HG03520 (cell line): ENCODE measurements at regions not wholly inside any gene's neighbourhood (a gene's known extent, or its start where the extent isn't known, plus 50 kb on each side); places are given as distances from the start of the nearest gene placed in this dataset.
"Not testable (repeated sequence)": the region's sequence is repeated elsewhere in the genome, so short reads cannot be mapped to it uniquely, and the experiment has no call there.

Source experiments
- ATAC-seq: cut with Tn5 transposase; IDR thresholded peaks from one replicate; pipeline ENCODE4 v1.9.1; 2021; ENCODE audit warnings: mild to moderate bottlenecking, moderate library complexity; ENCODE audit not compliant: unreplicated experiment

- ATAC-seq = not testable (repeated sequence)
These were observed 102.1 kb upstream of the TMTC4 start for GRCh38 chr13:100776686-100777085.

- no peak for ATAC-seq
These were observed 99.5 kb upstream of the TMTC4 start for GRCh38 chr13:100773923-100774663.

- no peak for ATAC-seq
These were observed 98.8 kb upstream of the TMTC4 start for GRCh38 chr13:100773429-100773828.

GRCh38 chr13:100767192-100767591 lies 92.6 kb upstream of the TMTC4 start:
- ATAC-seq = no peak

- not testable (repeated sequence) for ATAC-seq
These were observed 92.0 kb upstream of the TMTC4 start for GRCh38 chr13:100766570-100766969.

- ATAC-seq = no peak
These were observed 90.3 kb upstream of the TMTC4 start for GRCh38 chr13:100764937-100765336.

GRCh38 chr13:100762126-100762525 lies 87.5 kb upstream of the TMTC4 start:
- ATAC-seq = not testable (repeated sequence)

GRCh38 chr13:100755891-100756290 lies 81.3 kb upstream of the TMTC4 start:
- ATAC-seq = no peak

- ATAC-seq = no peak
These were observed 79.9 kb upstream of the TMTC4 start for GRCh38 chr13:100754459-100754858.

GRCh38 chr13:100753376-100753775 lies 78.8 kb upstream of the TMTC4 start:
- no peak for ATAC-seq

- no peak for ATAC-seq
These were observed 77.2 kb upstream of the TMTC4 start for GRCh38 chr13:100751826-100752225.

- ATAC-seq = no peak
These were observed 72.5 kb upstream of the TMTC4 start for GRCh38 chr13:100746953-100747683.

GRCh38 chr13:100738176-100738855 lies 63.7 kb upstream of the TMTC4 start:
- ATAC-seq = no peak

GRCh38 chr13:100735494-100735893 lies 60.9 kb upstream of the TMTC4 start:
- no peak for ATAC-seq

GRCh38 chr13:100734194-100734720 lies 59.7 kb upstream of the TMTC4 start:
- no peak for ATAC-seq

- no peak for ATAC-seq
These were observed 58.7 kb upstream of the TMTC4 start for GRCh38 chr13:100733261-100733660.

- no peak for ATAC-seq
These were observed 53.6 kb upstream of the TMTC4 start for GRCh38 chr13:100728201-100728600.

- no peak for ATAC-seq
These were observed 50.9 kb upstream of the TMTC4 start for GRCh38 chr13:100725472-100725871.

- ATAC-seq = no peak
These were observed 50.0 kb upstream of the TMTC4 start for GRCh38 chr13:100724568-100724967.
